GM23338 (cell line): ENCODE measurements at regions not wholly inside any gene's neighbourhood (a gene's known extent, or its start where the extent isn't known, plus 50 kb on each side); places are given as distances from the start of the nearest gene placed in this dataset.

ENCODE experiments used
- ATAC-seq: fragments of 200-7000 bp; cut with Tn5 transposase; 3 replicates; pipeline ENCODE4 v1.9.1; 2020
- DNase-seq: peaks from one replicate; pipeline ENCODE4 v3.0.0-alpha.2; 2015; ENCODE audit warnings: low spot score
- H2AFZ ChIP-seq: fragments of 200-600 bp; sonication (generic); 2 replicates; pipeline ENCODE4 v1.8.0; 2016; ENCODE audit warnings: antibody characterized with exemption, mild to moderate bottlenecking, moderate library complexity
- H3F3A ChIP-seq: fragments of 200-600 bp; sonication (generic); replicated peaks from 2 replicates; pipeline ENCODE4 v1.8.0; 2017; ENCODE audit warnings: antibody characterized with exemption, mixed run types, low read depth
- H3K27ac ChIP-seq: fragments of 200-600 bp; sonication (generic); 2 replicates; pipeline ENCODE4 v1.6.1; 2016; ENCODE audit warnings: low read depth
- H3K27me3 ChIP-seq: fragments of 200-600 bp; sonication (generic); 2 replicates; pipeline ENCODE4 v1.8.0; 2016; ENCODE audit warnings: mild to moderate bottlenecking, mixed run types, moderate library complexity; ENCODE audit not compliant: insufficient read depth
- H3K36me3 ChIP-seq: fragments of 200-600 bp; sonication (generic); 2 replicates; pipeline ENCODE4 v1.8.0; 2016; ENCODE audit warnings: mild to moderate bottlenecking; ENCODE audit not compliant: insufficient read depth
- H3K4me1 ChIP-seq: fragments of 200-600 bp; sonication (generic); 2 replicates; pipeline ENCODE4 v1.8.0; 2016; ENCODE audit warnings: mild to moderate bottlenecking, moderate library complexity; ENCODE audit not compliant: insufficient read depth
- H3K4me2 ChIP-seq: fragments of 200-600 bp; sonication (generic); 2 replicates; pipeline ENCODE4 v1.7.1; 2017; ENCODE audit warnings: mixed run types
- H3K4me3 ChIP-seq: fragments of 200-600 bp; sonication (generic); 2 replicates; pipeline ENCODE4 v1.6.1; 2016; ENCODE audit warnings: mixed run types
- H3K79me2 ChIP-seq: fragments of 200-600 bp; sonication (generic); replicated peaks from 2 replicates; pipeline ENCODE4 v1.8.0; 2017; ENCODE audit warnings: mild to moderate bottlenecking; ENCODE audit not compliant: insufficient read depth
- H3K9me2 ChIP-seq: fragments of 200-600 bp; sonication (generic); 2 replicates; pipeline ENCODE4 v1.8.0; 2017; ENCODE audit not compliant: insufficient read depth
- H4K20me1 ChIP-seq: fragments of 200-600 bp; sonication (generic); replicated peaks from 2 replicates; pipeline ENCODE4 v1.8.0; 2017; ENCODE audit warnings: mild to moderate bottlenecking; ENCODE audit not compliant: insufficient read depth
- H3K27ac Mint-ChIP-seq: 2 replicates; pipeline ENCODE4 v1.8.0; 2020; ENCODE audit warnings: inconsistent platforms, mild to moderate bottlenecking, moderate library complexity, mixed read lengths
- H3K27me3 Mint-ChIP-seq: 3 replicates; pipeline ENCODE4 v1.8.0; 2022; ENCODE audit warnings: low read depth, mild to moderate bottlenecking, moderate library complexity, mixed read lengths, inconsistent platforms; ENCODE audit not compliant: insufficient read depth, poor library complexity
- H3K36me3 Mint-ChIP-seq: 3 replicates; pipeline ENCODE4 v1.8.0; 2021; ENCODE audit warnings: low read depth, mild to moderate bottlenecking, inconsistent platforms, moderate library complexity, mixed read lengths
- H3K4me1 Mint-ChIP-seq: 3 replicates; pipeline ENCODE4 v1.8.0; 2020; ENCODE audit warnings: mild to moderate bottlenecking, inconsistent platforms, mixed read lengths
- H3K4me3 Mint-ChIP-seq: 3 replicates; pipeline ENCODE4 v1.8.0; 2021; ENCODE audit warnings: moderate library complexity, mild to moderate bottlenecking, inconsistent platforms, mixed read lengths
- H3K9me3 Mint-ChIP-seq: 3 replicates; pipeline ENCODE4 v1.8.0; 2020; ENCODE audit warnings: moderate library complexity, mild to moderate bottlenecking, inconsistent platforms, mixed read lengths
- EZH2 ChIP-seq: fragments of 200-600 bp; sonication (generic); IDR thresholded peaks from one replicate; pipeline ENCODE4 v1.8.0; 2017; ENCODE audit warnings: antibody characterized with exemption, mild to moderate bottlenecking, low read depth; ENCODE audit not compliant: unreplicated experiment
- POLR2AphosphoS5 ChIP-seq: IDR thresholded peaks from 2 replicates; pipeline ENCODE4 v1.6.1; 2016; ENCODE audit warnings: antibody characterized with exemption, low read depth
- STAT1 ChIP-seq: IDR thresholded peaks from one replicate; pipeline ENCODE4 v1.6.1; 2016; ENCODE audit warnings: antibody characterized with exemption; ENCODE audit not compliant: unreplicated experiment
- ZNF114 ChIP-seq: fragments of 250-450 bp; sonication (Bioruptor Pico); IDR thresholded peaks from 2 replicates; pipeline ENCODE4 v1.5.0; 2020; ENCODE audit warnings: mild to moderate bottlenecking, moderate library complexity
- TF ChIP-seq, protein P1 (sequence below), 2 experiments: fragments of 200-600 bp in 1 of 2; sonication (generic) in 1 of 2; conservative IDR thresholded peaks; 2 replicates each; pipeline versions ENCODE4 v1.5.1 to v1.6.1; 2016 to 2017; ENCODE audit warnings: antibody characterized with exemption in 2 of 2, low read depth in 2 of 2, mild to moderate bottlenecking in 2 of 2, moderate library complexity in 1 of 2
- TF ChIP-seq, protein P2 (sequence below): IDR thresholded peaks from 2 replicates; pipeline ENCODE4 v1.6.1; 2016; ENCODE audit warnings: antibody characterized with exemption
- TF ChIP-seq, protein P3 (sequence below): fragments of 250-450 bp; sonication (Bioruptor Pico); IDR thresholded peaks from 2 replicates; pipeline ENCODE4 v1.5.0; 2020; ENCODE audit warnings: mild to moderate bottlenecking, moderate library complexity

DNA sequence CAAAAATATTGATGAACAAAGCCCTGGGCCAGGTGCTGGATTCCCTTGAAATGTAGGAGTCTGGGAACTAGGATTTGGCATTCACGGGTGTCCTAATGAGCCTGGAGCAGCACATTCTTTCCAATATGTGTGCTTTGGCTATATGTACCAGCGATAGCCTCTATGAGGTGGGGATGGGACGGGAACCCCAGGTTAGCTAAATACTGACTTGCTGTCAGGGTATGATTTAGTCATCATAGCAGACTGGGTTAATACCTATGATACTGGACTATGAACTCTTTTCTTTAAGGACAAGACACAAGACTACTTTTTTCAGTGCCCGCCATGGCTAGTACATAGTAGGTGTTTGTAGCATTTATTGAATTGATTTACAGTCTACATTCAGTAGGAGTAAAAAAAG, 152.7 kb downstream of the KCNRG start:
- TF ChIP-seq STAT1 (no peak), EZH2 (no peak), ZNF114 (CRISPR knock-in tag) (no peak), POLR2AphosphoS5 (no peak)
- TF ChIP-seq, protein P1, sequence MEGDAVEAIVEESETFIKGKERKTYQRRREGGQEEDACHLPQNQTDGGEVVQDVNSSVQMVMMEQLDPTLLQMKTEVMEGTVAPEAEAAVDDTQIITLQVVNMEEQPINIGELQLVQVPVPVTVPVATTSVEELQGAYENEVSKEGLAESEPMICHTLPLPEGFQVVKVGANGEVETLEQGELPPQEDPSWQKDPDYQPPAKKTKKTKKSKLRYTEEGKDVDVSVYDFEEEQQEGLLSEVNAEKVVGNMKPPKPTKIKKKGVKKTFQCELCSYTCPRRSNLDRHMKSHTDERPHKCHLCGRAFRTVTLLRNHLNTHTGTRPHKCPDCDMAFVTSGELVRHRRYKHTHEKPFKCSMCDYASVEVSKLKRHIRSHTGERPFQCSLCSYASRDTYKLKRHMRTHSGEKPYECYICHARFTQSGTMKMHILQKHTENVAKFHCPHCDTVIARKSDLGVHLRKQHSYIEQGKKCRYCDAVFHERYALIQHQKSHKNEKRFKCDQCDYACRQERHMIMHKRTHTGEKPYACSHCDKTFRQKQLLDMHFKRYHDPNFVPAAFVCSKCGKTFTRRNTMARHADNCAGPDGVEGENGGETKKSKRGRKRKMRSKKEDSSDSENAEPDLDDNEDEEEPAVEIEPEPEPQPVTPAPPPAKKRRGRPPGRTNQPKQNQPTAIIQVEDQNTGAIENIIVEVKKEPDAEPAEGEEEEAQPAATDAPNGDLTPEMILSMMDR (conservative IDR thresholded peaks at IDR 0.05; ENCODE audit: low read depth in 2 of 2), result no peak
- TF ChIP-seq, protein P2, sequence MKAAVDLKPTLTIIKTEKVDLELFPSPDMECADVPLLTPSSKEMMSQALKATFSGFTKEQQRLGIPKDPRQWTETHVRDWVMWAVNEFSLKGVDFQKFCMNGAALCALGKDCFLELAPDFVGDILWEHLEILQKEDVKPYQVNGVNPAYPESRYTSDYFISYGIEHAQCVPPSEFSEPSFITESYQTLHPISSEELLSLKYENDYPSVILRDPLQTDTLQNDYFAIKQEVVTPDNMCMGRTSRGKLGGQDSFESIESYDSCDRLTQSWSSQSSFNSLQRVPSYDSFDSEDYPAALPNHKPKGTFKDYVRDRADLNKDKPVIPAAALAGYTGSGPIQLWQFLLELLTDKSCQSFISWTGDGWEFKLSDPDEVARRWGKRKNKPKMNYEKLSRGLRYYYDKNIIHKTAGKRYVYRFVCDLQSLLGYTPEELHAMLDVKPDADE, result no peak
- TF ChIP-seq, protein P3, sequence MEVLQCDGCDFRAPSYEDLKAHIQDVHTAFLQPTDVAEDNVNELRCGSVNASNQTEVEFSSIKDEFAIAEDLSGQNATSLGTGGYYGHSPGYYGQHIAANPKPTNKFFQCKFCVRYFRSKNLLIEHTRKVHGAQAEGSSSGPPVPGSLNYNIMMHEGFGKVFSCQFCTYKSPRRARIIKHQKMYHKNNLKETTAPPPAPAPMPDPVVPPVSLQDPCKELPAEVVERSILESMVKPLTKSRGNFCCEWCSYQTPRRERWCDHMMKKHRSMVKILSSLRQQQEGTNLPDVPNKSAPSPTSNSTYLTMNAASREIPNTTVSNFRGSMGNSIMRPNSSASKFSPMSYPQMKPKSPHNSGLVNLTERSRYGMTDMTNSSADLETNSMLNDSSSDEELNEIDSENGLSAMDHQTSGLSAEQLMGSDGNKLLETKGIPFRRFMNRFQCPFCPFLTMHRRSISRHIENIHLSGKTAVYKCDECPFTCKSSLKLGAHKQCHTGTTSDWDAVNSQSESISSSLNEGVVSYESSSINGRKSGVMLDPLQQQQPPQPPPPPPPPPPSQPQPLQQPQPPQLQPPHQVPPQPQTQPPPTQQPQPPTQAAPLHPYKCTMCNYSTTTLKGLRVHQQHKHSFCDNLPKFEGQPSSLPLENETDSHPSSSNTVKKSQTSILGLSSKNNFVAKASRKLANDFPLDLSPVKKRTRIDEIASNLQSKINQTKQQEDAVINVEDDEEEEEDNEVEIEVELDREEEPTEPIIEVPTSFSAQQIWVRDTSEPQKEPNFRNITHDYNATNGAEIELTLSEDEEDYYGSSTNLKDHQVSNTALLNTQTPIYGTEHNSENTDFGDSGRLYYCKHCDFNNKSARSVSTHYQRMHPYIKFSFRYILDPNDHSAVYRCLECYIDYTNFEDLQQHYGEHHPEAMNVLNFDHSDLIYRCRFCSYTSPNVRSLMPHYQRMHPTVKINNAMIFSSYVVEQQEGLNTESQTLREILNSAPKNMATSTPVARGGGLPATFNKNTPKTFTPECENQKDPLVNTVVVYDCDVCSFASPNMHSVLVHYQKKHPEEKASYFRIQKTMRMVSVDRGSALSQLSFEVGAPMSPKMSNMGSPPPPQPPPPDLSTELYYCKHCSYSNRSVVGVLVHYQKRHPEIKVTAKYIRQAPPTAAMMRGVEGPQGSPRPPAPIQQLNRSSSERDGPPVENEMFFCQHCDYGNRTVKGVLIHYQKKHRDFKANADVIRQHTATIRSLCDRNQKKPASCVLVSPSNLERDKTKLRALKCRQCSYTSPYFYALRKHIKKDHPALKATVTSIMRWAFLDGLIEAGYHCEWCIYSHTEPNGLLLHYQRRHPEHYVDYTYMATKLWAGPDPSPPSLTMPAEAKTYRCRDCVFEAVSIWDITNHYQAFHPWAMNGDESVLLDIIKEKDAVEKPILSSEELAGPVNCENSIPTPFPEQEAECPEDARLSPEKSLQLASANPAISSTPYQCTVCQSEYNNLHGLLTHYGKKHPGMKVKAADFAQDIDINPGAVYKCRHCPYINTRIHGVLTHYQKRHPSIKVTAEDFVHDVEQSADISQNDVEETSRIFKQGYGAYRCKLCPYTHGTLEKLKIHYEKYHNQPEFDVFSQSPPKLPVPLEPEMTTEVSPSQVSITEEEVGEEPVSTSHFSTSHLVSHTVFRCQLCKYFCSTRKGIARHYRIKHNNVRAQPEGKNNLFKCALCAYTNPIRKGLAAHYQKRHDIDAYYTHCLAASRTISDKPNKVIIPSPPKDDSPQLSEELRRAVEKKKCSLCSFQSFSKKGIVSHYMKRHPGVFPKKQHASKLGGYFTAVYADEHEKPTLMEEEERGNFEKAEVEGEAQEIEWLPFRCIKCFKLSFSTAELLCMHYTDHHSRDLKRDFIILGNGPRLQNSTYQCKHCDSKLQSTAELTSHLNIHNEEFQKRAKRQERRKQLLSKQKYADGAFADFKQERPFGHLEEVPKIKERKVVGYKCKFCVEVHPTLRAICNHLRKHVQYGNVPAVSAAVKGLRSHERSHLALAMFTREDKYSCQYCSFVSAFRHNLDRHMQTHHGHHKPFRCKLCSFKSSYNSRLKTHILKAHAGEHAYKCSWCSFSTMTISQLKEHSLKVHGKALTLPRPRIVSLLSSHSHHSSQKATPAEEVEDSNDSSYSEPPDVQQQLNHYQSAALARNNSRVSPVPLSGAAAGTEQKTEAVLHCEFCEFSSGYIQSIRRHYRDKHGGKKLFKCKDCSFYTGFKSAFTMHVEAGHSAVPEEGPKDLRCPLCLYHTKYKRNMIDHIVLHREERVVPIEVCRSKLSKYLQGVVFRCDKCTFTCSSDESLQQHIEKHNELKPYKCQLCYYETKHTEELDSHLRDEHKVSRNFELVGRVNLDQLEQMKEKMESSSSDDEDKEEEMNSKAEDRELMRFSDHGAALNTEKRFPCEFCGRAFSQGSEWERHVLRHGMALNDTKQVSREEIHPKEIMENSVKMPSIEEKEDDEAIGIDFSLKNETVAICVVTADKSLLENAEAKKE (CRISPR knock-in tag), result no peak
- peaks cover 4% of the 10 kb centered on the region for H3K4me1 Mint-ChIP-seq
- Histone ChIP-seq H3K9me2 (no peaks in the 10 kb centered on the region), H3K4me2 (no peak overlapping the region), H3K36me3 (no peaks in the 10 kb centered on the region), H2AFZ (no peak overlapping the region), H3F3A (no peaks in the 10 kb centered on the region), H3K4me3 (no peak overlapping the region), H3K79me2 (no peaks in the 10 kb centered on the region), H3K27me3 (no peaks in the 10 kb centered on the region), H4K20me1 (no peaks in the 10 kb centered on the region), H3K27ac (no peak overlapping the region), H3K4me1 (no peaks in the 10 kb centered on the region)
- H3K4me3 Mint-ChIP-seq, result no peak overlapping the region
- DNase-seq (no peak), ATAC-seq (no peak)
- no peaks in the 10 kb centered on the region for H3K27me3 Mint-ChIP-seq
- H3K27ac Mint-ChIP-seq, result no peak overlapping the region
- no peaks in the 10 kb centered on the region; the same call in 2 of the 3 replicates for H3K9me3 Mint-ChIP-seq
- no peaks in the 10 kb centered on the region for H3K36me3 Mint-ChIP-seq
